Fibroblast of villous mesenchyme (primary cell): ENCODE measurements at regions not wholly inside any gene's neighbourhood (a gene's known extent, or its start where the extent isn't known, plus 50 kb on each side); places are given as distances from the start of the nearest gene placed in this dataset.

Experiments used
- DNase-seq: peaks from one replicate; pipeline ENCODE4 v3.0.0-alpha.2; 2010; ENCODE audit warnings: low read depth
- H3K4me3 ChIP-seq: 2 replicates; pipeline ENCODE4 v1.5.1; 2011; ENCODE audit warnings: low read depth, mild to moderate bottlenecking, low read length
- TF ChIP-seq, protein P1 (sequence below): IDR thresholded peaks from 2 replicates; pipeline ENCODE4 v1.5.1; 2012; ENCODE audit warnings: low read depth, mild to moderate bottlenecking, low read length; ENCODE audit not compliant: insufficient read depth

DNA sequence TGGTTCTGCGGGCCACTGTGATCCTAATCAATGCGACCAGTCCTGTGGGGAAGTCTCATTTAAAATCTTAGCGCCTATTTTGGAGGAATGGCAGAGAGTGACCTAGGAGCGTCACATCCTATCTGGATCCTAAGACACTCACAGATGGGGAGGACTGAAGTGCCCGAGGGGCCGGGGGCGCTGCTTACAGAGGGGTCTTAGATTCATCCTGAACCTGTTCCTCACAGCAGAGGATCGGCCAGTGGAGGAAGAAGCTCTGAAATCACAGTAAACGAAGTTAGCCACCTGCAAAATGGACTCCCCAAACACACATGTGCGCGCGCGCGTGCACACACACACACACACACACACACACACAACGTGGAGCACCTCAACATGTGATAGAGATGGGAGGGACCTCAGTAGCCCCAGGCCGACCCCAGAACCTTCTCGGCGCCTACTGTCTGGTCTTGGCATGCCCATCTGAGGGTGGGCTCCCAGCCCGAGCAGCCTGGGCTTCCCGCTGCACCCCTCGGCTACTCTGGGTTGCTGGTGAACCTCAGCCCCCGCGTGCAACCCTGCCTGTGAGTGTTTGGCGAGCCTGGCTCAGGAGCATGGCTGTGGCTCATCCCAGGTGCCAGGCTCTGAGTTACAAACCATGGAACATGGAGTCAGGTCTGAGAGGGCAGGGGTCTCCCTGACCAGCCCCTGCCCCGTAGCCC is 613.3 kb downstream of the TBC1D22A start:
- TF ChIP-seq, protein P1, sequence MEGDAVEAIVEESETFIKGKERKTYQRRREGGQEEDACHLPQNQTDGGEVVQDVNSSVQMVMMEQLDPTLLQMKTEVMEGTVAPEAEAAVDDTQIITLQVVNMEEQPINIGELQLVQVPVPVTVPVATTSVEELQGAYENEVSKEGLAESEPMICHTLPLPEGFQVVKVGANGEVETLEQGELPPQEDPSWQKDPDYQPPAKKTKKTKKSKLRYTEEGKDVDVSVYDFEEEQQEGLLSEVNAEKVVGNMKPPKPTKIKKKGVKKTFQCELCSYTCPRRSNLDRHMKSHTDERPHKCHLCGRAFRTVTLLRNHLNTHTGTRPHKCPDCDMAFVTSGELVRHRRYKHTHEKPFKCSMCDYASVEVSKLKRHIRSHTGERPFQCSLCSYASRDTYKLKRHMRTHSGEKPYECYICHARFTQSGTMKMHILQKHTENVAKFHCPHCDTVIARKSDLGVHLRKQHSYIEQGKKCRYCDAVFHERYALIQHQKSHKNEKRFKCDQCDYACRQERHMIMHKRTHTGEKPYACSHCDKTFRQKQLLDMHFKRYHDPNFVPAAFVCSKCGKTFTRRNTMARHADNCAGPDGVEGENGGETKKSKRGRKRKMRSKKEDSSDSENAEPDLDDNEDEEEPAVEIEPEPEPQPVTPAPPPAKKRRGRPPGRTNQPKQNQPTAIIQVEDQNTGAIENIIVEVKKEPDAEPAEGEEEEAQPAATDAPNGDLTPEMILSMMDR = no peak
- no peak overlapping the region for H3K4me3 ChIP-seq
- DNase-seq = no peak

DNA sequence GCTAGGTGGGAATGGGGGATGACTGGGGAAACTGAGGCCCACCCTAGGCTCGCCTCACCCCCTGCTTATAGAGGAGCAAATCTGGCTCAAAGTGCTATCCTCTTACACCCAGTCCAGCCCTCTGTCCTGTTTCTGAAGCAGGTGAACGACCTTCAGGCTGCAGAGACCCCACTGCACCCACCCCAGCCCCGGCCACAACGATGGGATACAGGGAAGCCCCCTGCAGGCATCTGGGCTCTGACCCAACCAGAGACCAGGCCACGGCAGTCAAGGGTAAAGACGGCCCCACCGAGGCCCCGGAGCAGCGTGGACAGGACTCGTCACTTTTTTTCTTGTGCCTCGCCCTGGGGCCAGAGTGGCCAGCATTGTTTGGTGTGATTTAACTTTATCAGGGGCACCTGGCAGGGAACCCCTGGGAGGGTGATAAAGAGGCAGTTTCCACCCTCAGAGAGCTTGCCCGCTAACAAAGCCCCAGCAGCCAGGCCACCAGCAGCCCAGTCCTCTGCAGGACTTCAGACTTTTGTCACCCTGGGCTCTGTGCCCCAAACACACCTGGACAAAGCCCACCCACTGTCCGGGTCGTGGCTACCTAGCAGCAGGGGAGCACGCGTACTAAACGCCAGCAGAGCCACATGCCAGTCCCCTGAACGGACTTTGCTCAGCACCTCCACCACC is 612.6 kb downstream of the TBC1D22A start:
- no peak for DNase-seq

DNA sequence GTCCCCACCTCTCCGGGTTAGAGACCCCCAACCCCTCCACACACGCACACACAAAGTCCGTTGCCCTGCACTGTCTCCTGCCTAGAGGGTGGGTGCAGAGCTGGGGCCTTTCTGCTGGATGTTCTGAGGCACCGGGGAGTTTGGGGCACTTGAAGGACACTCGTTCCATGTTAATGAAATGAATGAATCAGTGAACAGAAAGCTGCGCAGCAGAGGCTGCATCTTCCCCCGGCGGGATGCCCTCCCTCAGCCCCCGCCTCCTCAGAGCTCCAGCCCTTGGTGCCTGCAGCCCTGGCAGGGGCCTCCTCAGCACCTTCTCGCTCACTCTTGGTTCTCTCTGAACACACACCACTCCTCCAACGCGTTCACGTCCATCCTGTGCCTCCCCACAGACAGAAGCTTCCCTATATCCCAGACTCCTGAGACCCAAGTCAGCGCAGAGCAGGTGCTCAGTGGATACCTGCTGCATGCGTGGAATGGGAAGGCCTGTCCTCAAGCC is 611.9 kb downstream of the TBC1D22A start:
- H3K4me3 ChIP-seq = no peak overlapping the region
- TF ChIP-seq, protein P1 = no peak
- no peak for DNase-seq

More for the DNA sequence above, 612.6 kb downstream of the TBC1D22A start:
- TF ChIP-seq, protein P1 = no peak
- no peak overlapping the region for H3K4me3 ChIP-seq

DNA sequence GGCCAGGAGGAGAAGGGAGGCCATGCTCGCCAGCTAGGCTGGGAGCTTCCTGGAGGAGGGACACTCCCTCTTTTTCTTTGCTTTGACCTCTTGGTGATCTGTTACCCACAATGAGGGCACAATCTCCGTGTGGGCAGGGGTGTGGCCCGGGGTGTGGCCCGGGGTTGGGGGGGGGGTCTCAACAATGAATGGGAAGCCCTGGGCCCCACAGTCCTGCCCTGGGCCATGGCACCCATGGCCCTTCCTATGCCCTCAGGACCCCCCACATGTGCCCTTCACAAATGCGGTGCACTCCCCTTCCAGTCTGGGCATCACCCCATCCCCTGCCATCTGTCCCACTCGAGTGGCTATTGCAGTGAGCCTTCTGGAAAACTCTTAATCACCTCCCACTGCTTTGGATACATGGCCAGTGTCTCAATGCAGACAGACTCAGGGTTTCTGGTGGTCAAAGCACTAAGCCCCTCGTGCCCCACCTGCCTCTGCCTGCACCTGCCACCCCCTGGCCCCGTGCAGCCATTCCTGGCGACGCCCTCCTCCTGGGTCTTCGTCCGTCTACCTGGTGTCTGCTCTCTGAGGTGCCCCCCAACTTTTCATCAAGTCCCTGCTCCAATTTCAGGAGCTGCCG is 611.3 kb downstream of the TBC1D22A start:
- TF ChIP-seq, protein P1 = no peak
- no peak overlapping the region for H3K4me3 ChIP-seq

DNA sequence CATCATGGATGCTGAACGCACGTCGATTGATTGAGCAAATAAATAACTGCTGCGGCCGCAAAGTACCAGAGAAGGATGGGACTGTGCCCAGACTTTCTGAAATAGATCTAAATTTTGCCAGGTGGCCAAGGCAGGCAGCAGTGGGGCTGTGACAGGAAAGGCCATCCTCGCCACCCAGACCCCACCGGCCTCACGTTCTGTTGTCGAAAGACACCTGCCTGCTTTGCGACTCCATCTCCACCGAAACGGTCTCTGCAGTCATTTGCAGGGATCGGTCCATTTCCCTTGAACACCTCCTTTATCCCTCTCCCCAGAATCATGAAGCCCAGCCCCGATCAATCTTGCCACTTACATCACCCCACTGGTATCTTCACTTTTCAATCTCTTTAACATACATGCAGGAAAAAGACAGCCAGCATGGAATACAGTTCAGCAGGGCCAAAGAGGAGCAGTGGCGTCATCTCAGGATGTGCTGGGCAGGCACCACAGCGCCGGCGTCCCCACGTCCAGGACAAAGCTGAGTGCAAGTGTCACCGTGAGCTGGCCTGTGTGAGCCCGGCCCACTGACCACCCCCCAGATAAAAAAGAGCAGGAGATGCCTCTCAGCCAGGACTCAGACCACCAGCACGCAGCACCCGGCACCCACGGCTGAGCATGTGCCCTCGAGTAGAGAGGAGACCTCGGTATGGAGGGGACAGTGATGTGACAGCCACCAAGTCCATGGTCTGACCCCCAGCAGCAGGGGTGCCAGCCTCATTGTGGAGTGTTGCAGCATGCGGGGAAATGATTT is 610.3 kb downstream of the TBC1D22A start:
- TF ChIP-seq, protein P1 = no peak
- DNase-seq = no peak
- no peak overlapping the region for H3K4me3 ChIP-seq

More for the DNA sequence above, 611.3 kb downstream of the TBC1D22A start:
- no peak for DNase-seq

- TF ChIP-seq, protein P1 = no peak
- DNase-seq = no peak
Observed at GRCh38 chr22:47372111-47372581, 609.7 kb downstream of the TBC1D22A start.

More at GRCh38 chr22:47372111-47372581, 609.7 kb downstream of the TBC1D22A start:
- no peak overlapping the region for H3K4me3 ChIP-seq
